SK-N-SH treated with all-trans-retinoic acid at 6 μM for 48 hours (cell line): ENCODE measurements at regions not wholly inside any gene's neighbourhood (a gene's known extent, or its start where the extent isn't known, plus 50 kb on each side); places are given as distances from the start of the nearest gene placed in this dataset.

Experiments used
- ATAC-seq: fragments of 200-7000 bp; cut with Tn5 transposase; 3 replicates; pipeline ENCODE4 v1.9.1; 2020; ENCODE audit warnings: mild to moderate bottlenecking, moderate library complexity
- ARNTL ChIP-seq: fragments of 450-650 bp; formaldehyde crosslinking; IDR thresholded peaks from 2 replicates; pipeline ENCODE4 v1.5.0; 2020; ENCODE audit warnings: low read depth, mild to moderate bottlenecking, moderate library complexity, borderline replicate concordance
- BACH2 ChIP-seq: fragments of 250-450 bp; sonication (Bioruptor Pico); IDR thresholded peaks from 2 replicates; pipeline ENCODE4 v1.9.0; 2021; ENCODE audit warnings: mild to moderate bottlenecking, borderline replicate concordance
- CREB5 ChIP-seq: fragments of 250-450 bp; sonication (Bioruptor Pico); IDR thresholded peaks from 2 replicates; pipeline ENCODE4 v1.5.1; 2020; ENCODE audit warnings: low read depth, mild to moderate bottlenecking, moderate library complexity
- CSDC2 ChIP-seq: fragments of 250-450 bp; sonication (Bioruptor Pico); IDR thresholded peaks from 2 replicates; pipeline ENCODE4 v1.5.0; 2020; ENCODE audit warnings: mild to moderate bottlenecking, moderate library complexity
- CSRNP3 ChIP-seq: fragments of 250-450 bp; sonication (Bioruptor Pico); IDR thresholded peaks from 2 replicates; pipeline ENCODE4 v1.5.1; 2021; ENCODE audit warnings: mild to moderate bottlenecking, moderate library complexity
- ESRRG ChIP-seq: fragments of 250-450 bp; sonication (Bioruptor Pico); IDR thresholded peaks from 2 replicates; pipeline ENCODE4 v1.6.1; 2021; ENCODE audit warnings: mild to moderate bottlenecking
- GLIS3 ChIP-seq: fragments of 250-450 bp; sonication (Bioruptor Pico); IDR thresholded peaks from 2 replicates; pipeline ENCODE4 v1.5.0; 2020; ENCODE audit warnings: mild to moderate bottlenecking, moderate library complexity
- OSR1 ChIP-seq: fragments of 250-450 bp; sonication (Bioruptor Pico); IDR thresholded peaks from 2 replicates; pipeline ENCODE4 v1.8.0; 2022; ENCODE audit warnings: moderate library complexity, mild to moderate bottlenecking, inconsistent platforms
- PATZ1 ChIP-seq: fragments of 250-450 bp; sonication (Bioruptor Pico); IDR thresholded peaks from 2 replicates; pipeline ENCODE4 v1.8.0; 2020; ENCODE audit warnings: mild to moderate bottlenecking, moderate library complexity, borderline replicate concordance
- POU6F1 ChIP-seq: fragments of 250-450 bp; sonication (Bioruptor Pico); IDR thresholded peaks from 2 replicates; pipeline ENCODE4 v1.8.0; 2021; ENCODE audit warnings: low read depth, mild to moderate bottlenecking, moderate library complexity, borderline replicate concordance
- RARB ChIP-seq: fragments of 250-450 bp; sonication (Bioruptor Pico); IDR thresholded peaks from 2 replicates; pipeline ENCODE4 v1.8.0; 2021; ENCODE audit warnings: mild to moderate bottlenecking, moderate library complexity
- SNAI2 ChIP-seq: fragments of 250-450 bp; sonication (Bioruptor Pico); IDR thresholded peaks from 2 replicates; pipeline ENCODE4 v1.5.0; 2020; ENCODE audit warnings: mild to moderate bottlenecking, moderate library complexity
- TCF4 ChIP-seq: fragments of 250-450 bp; sonication (Bioruptor Pico); IDR thresholded peaks from 2 replicates; pipeline ENCODE4 v1.8.0; 2021; ENCODE audit warnings: mild to moderate bottlenecking, moderate library complexity, borderline replicate concordance
- TOX ChIP-seq: fragments of 250-450 bp; sonication (Bioruptor Pico); IDR thresholded peaks from 2 replicates; pipeline ENCODE4 v1.8.0; 2021; ENCODE audit warnings: mild to moderate bottlenecking, moderate library complexity, borderline replicate concordance
- TSHZ2 ChIP-seq: fragments of 250-450 bp; sonication (Bioruptor Pico); IDR thresholded peaks from 2 replicates; pipeline ENCODE4 v1.5.0; 2020; ENCODE audit warnings: mild to moderate bottlenecking, moderate library complexity
- ZC3H10 ChIP-seq: fragments of 250-450 bp; sonication (Bioruptor Pico); IDR thresholded peaks from 2 replicates; pipeline ENCODE4 v1.5.1; 2021; ENCODE audit warnings: mild to moderate bottlenecking, moderate library complexity
- ZFP3 ChIP-seq: fragments of 250-450 bp; sonication (Bioruptor Pico); IDR thresholded peaks from 2 replicates; pipeline ENCODE4 v1.5.0; 2020; ENCODE audit warnings: mild to moderate bottlenecking, moderate library complexity
- ZNF565 ChIP-seq: fragments of 450-650 bp; formaldehyde crosslinking; conservative IDR thresholded peaks from 2 replicates; pipeline ENCODE4 v1.5.0; 2020; ENCODE audit warnings: low read depth, mild to moderate bottlenecking, moderate library complexity
- ZNF70 ChIP-seq: fragments of 450-650 bp; formaldehyde crosslinking; IDR thresholded peaks from 2 replicates; pipeline ENCODE4 v1.5.0; 2020; ENCODE audit warnings: mild to moderate bottlenecking, moderate library complexity
- ZNF8 ChIP-seq: fragments of 450-650 bp; formaldehyde crosslinking; IDR thresholded peaks from 2 replicates; pipeline ENCODE4 v1.5.0; 2020; ENCODE audit warnings: mild to moderate bottlenecking, moderate library complexity

GRCh38 chr14:26729851-26730250, 132.0 kb upstream of the NOVA1 start:
- ATAC-seq, result no peak

GRCh38 chr14:26730929-26731618, 133.2 kb upstream of the NOVA1 start:
- ATAC-seq, result peak; percentile 76
- TF ChIP-seq POU6F1 (CRISPR knock-in tag) (no peak), ARNTL (CRISPR knock-in tag) (no peak), PATZ1 (no peak), CSDC2 (CRISPR knock-in tag) (no peak), OSR1 (CRISPR knock-in tag) (no peak), RARB (CRISPR knock-in tag) (no peak), TCF4 (CRISPR knock-in tag) (no peak), TSHZ2 (CRISPR knock-in tag) (no peak), ZC3H10 (CRISPR knock-in tag) (no peak), CREB5 (no peak), SNAI2 (CRISPR knock-in tag) (no peak), CSRNP3 (CRISPR knock-in tag) (no peak), ZNF565 (CRISPR knock-in tag) (no peak), ZNF70 (CRISPR knock-in tag) (no peak), BACH2 (CRISPR knock-in tag) (no peak), ESRRG (no peak), ZFP3 (CRISPR knock-in tag) (no peak), GLIS3 (no peak), TOX (CRISPR knock-in tag) (no peak), ZNF8 (no peak)
- TF ChIP-seq, all 23 proteins: peak for 0

More at GRCh38 chr14:26729851-26730250, 132.0 kb upstream of the NOVA1 start:
- TF ChIP-seq GLIS3 (no peak), ZNF565 (CRISPR knock-in tag) (no peak), ZNF70 (CRISPR knock-in tag) (no peak), POU6F1 (CRISPR knock-in tag) (no peak), SNAI2 (CRISPR knock-in tag) (no peak), TCF4 (CRISPR knock-in tag) (no peak), PATZ1 (no peak), ZFP3 (CRISPR knock-in tag) (no peak), ESRRG (no peak)
